ENCODE measurements at regions not wholly inside any gene's neighbourhood (a gene's known extent, or its start where the extent isn't known, plus 50 kb on each side); places are given as distances from the start of the nearest gene placed in this dataset.
A peak's percentile ranks its signal among the peaks of the same experiment; 100 is the strongest.

- DNase-seq (ENCODE audit: insufficient read length, low spot score): no peak
- no peak for TF ChIP-seq CTCF (IDR thresholded peaks at IDR 0.05; ENCODE audit: insufficient read depth, missing control alignments)
- no peak for FAIRE-seq
Observed at GRCh38 chr9:126270556-126270955, 56.1 kb upstream of the MVB12B start.

DNA sequence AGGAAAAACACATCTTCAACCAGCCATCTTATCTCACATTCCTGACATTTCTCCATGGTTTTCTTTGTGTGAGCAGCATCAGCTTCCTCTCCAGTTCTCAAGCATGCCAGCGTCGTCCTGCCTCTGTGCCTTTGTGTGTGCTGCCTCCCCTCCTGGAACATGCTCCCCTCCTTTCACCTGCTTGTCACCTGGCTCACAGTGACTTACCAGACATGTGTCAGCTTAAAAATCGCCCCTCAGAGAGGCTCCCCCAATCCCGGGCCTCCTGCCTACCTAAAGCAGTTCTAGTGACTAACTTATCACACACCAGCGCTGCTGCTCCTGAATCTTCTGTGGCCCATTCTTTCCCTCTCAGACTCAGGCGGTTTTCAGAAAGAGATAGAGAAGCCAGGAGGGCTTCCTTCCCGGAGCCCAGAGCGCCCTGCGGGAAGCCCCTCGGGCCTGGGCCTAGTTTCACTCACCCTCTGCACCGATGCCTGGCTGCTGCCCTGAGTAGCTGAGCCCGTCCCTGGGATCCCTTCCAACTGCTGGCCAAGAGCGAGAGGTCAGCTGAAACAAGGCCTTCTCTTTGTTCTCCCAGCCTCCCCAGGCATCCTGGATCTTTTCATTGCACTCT is 51.1 kb upstream of the MVB12B start:
- DNase-seq (ENCODE audit: insufficient read length, low spot score) (no peak), FAIRE-seq (no peak)
- TF ChIP-seq CTCF (IDR thresholded peaks at IDR 0.05; ENCODE audit: insufficient read depth, missing control alignments): no peak

DNA sequence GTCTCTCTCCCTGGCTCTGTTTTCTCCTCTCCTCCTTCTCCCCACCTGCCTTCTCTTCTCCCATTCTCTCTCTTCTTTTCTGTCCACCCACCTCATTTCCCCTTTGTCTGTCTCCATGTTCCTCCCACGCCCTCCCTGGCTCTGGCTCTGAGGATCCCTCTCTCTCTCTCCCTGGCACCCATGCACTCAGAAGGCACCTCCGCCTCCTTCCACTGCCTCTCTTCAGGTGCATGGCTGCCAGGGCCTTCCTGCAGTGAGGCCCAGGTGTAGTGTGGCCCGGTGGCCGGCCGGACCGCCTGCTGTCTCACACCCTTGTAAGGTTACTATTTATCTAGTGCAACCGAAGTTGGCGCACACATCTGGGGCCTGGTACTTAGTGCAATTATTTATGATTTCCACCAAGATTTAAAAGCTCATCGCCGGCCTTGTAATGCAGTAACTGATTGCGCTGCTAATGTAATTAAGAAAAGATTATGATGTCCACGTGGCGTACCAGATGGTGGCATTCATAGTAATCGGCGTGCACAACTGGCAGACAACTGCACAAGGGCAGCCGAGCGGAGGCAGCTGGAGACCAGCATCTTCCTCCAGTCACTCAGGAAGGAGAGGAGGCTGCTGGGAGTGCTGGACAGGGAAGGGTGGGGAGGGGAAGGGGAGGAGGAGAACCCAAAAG is 50.4 kb upstream of the MVB12B start:
- FAIRE-seq (no peak), DNase-seq (ENCODE audit: insufficient read length, low spot score) (peak; percentile 54)
- TF ChIP-seq CTCF (IDR thresholded peaks at IDR 0.05; ENCODE audit: insufficient read depth, missing control alignments): no peak

Data from D721Med (cell line).